Hepatocyte (in vitro differentiated cells): ENCODE measurements at regions not wholly inside any gene's neighbourhood (a gene's known extent, or its start where the extent isn't known, plus 50 kb on each side); places are given as distances from the start of the nearest gene placed in this dataset.
A peak's percentile ranks its signal among the peaks of the same experiment; 100 is the strongest.
"Not testable (repeated sequence)": the region's sequence is repeated elsewhere in the genome, so short reads cannot be mapped to it uniquely, and the experiment has no call there.

ENCODE experiments used
- DNase-seq: peaks from one replicate; pipeline ENCODE4 v3.0.0-alpha.2; 2016; ENCODE audit warnings: low spot score
- H2AFZ ChIP-seq: fragments of 200-600 bp; sonication (generic); 2 replicates; pipeline ENCODE4 v1.6.0; 2016; ENCODE audit warnings: antibody characterized with exemption, mild to moderate bottlenecking
- H3K27ac ChIP-seq: fragments of 200-600 bp; sonication (generic); 2 replicates; pipeline ENCODE4 v1.5.1; 2016; ENCODE audit warnings: mild to moderate bottlenecking
- H3K27me3 ChIP-seq: fragments of 200-600 bp; sonication (generic); 2 replicates; pipeline ENCODE4 v1.6.1; 2016
- H3K36me3 ChIP-seq: fragments of 200-600 bp; sonication (generic); replicated peaks from 2 replicates; pipeline ENCODE4 v1.5.1; 2016; ENCODE audit warnings: low read depth; ENCODE audit not compliant: insufficient read depth
- H3K4me1 ChIP-seq: fragments of 200-600 bp; sonication (generic); 2 replicates; pipeline ENCODE4 v1.5.1; 2016; ENCODE audit warnings: mild to moderate bottlenecking, moderate library complexity; ENCODE audit not compliant: insufficient read depth
- H3K4me2 ChIP-seq: fragments of 200-600 bp; sonication (generic); 2 replicates; pipeline ENCODE4 v1.6.0; 2016
- H3K4me3 ChIP-seq: fragments of 200-600 bp; sonication (generic); 2 replicates; pipeline ENCODE4 v1.5.1; 2016; ENCODE audit warnings: mild to moderate bottlenecking
- H3K79me2 ChIP-seq: fragments of 200-600 bp; sonication (generic); 2 replicates; pipeline ENCODE4 v1.6.0; 2017; ENCODE audit warnings: mild to moderate bottlenecking
- H3K9me2 ChIP-seq: fragments of 200-600 bp; sonication (generic); replicated peaks from 2 replicates; pipeline ENCODE4 v1.6.0; 2017; ENCODE audit warnings: mild to moderate bottlenecking; ENCODE audit not compliant: insufficient read depth
- H3K9me3 ChIP-seq: fragments of 200-600 bp; sonication (generic); 2 replicates; pipeline ENCODE4 v1.5.1; 2016; ENCODE audit warnings: low read depth, mild to moderate bottlenecking
- H4K20me1 ChIP-seq: fragments of 200-600 bp; sonication (generic); 2 replicates; pipeline ENCODE4 v1.6.0; 2016; ENCODE audit warnings: mild to moderate bottlenecking; ENCODE audit not compliant: insufficient read depth, poor library complexity, severe bottlenecking
- EZH2 ChIP-seq: fragments of 200-600 bp; sonication (generic); IDR thresholded peaks from 2 replicates; pipeline ENCODE4 v1.6.1; 2016; ENCODE audit warnings: antibody characterized with exemption, mild to moderate bottlenecking, borderline replicate concordance
- EZH2phosphoT487 ChIP-seq: fragments of 200-600 bp; sonication (generic); IDR thresholded peaks from one replicate; pipeline ENCODE4 v1.6.1; 2018; ENCODE audit warnings: antibody characterized with exemption, mild to moderate bottlenecking, low read depth, moderate library complexity; ENCODE audit not compliant: unreplicated experiment, severe bottlenecking
- WGBS: methylation state at CpG from one replicate; pipeline ENCODE4 v1.1.6; 2016; ENCODE audit warnings: low lambda C conversion rate; ENCODE audit errors: missing lambda C conversion rate; 5-methylcytosine and 5-hydroxymethylcytosine counted together
- TF ChIP-seq, protein P1 (sequence below): fragments of 200-600 bp; sonication (generic); IDR thresholded peaks from 2 replicates; pipeline ENCODE4 v1.5.1; 2016; ENCODE audit warnings: antibody characterized with exemption, mild to moderate bottlenecking; ENCODE audit not compliant: poor library complexity

GRCh38 chr11:119566319-119566718, 143.3 kb upstream of the THY1 start:
- TF ChIP-seq EZH2phosphoT487: no peak
- no peak for TF ChIP-seq EZH2
- TF ChIP-seq, protein P1, sequence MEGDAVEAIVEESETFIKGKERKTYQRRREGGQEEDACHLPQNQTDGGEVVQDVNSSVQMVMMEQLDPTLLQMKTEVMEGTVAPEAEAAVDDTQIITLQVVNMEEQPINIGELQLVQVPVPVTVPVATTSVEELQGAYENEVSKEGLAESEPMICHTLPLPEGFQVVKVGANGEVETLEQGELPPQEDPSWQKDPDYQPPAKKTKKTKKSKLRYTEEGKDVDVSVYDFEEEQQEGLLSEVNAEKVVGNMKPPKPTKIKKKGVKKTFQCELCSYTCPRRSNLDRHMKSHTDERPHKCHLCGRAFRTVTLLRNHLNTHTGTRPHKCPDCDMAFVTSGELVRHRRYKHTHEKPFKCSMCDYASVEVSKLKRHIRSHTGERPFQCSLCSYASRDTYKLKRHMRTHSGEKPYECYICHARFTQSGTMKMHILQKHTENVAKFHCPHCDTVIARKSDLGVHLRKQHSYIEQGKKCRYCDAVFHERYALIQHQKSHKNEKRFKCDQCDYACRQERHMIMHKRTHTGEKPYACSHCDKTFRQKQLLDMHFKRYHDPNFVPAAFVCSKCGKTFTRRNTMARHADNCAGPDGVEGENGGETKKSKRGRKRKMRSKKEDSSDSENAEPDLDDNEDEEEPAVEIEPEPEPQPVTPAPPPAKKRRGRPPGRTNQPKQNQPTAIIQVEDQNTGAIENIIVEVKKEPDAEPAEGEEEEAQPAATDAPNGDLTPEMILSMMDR: no peak
- no peak overlapping the region for H2AFZ ChIP-seq
- H3K27me3 ChIP-seq: no peaks in the 10 kb centered on the region
- no peaks in the 10 kb centered on the region for H3K9me2 ChIP-seq
- 69% methylated on average over 2 of the region's 2 CpGs for WGBS
- DNase-seq: no peak
- H3K79me2 ChIP-seq: no peaks in the 10 kb centered on the region
- peaks cover 5% of the 10 kb centered on the region for H3K4me1 ChIP-seq
- peak overlapping the region; percentile 4 for H3K27ac ChIP-seq
- H4K20me1 ChIP-seq: no peaks in the 10 kb centered on the region
- H3K4me2 ChIP-seq: no peak overlapping the region
- H3K9me3 ChIP-seq: no peaks in the 10 kb centered on the region
- H3K36me3 ChIP-seq: no peaks in the 10 kb centered on the region
- H3K4me3 ChIP-seq: no peak overlapping the region

DNA sequence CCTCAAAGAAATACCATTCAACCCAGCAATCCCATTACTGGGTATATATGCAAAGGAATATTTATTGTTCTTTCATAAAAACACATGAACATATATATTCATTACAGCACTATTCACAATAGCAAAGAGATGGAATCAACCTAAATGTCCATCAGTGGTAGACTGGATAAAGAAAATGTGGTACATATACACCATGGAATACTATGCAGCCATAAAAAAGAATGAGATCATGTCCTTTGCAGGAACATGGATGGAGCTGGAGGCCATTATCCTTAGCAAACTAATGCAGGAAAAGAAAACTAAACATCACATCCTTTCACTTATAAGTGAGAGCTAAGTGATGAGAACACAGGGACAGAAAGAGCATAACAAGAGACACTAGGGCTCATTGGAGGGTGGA, 142.7 kb upstream of the THY1 start:
- H3K9me2 ChIP-seq, H3K4me3 ChIP-seq, H3K27me3 ChIP-seq, H3K36me3 ChIP-seq, H3K79me2 ChIP-seq, H2AFZ ChIP-seq, DNase-seq, H3K4me2 ChIP-seq, H3K9me3 ChIP-seq, H4K20me1 ChIP-seq, H3K4me1 ChIP-seq: not testable (repeated sequence)
- peak overlapping the region; percentile 4 for H3K27ac ChIP-seq

- Histone ChIP-seq H3K9me2 (no peaks in the 10 kb centered on the region), H3K79me2 (no peaks in the 10 kb centered on the region), H3K4me1 (no peaks in the 10 kb centered on the region), H3K4me2 (no peak overlapping the region), H4K20me1 (no peaks in the 10 kb centered on the region), H3K27ac (no peak overlapping the region), H2AFZ (no peak overlapping the region), H3K9me3 (no peaks in the 10 kb centered on the region), H3K27me3 (no peaks in the 10 kb centered on the region), H3K36me3 (no peaks in the 10 kb centered on the region), H3K4me3 (no peak overlapping the region)
- DNase-seq: no peak
- no peak for TF ChIP-seq EZH2phosphoT487
- TF ChIP-seq, protein P1: no peak
- no peak for TF ChIP-seq EZH2
- WGBS: 84% methylated on average over 4 of the region's 4 CpGs
Observed at GRCh38 chr11:119560961-119561360, 138.0 kb upstream of the THY1 start.

GRCh38 chr11:119560291-119560690, 137.3 kb upstream of the THY1 start:
- H3K4me2 ChIP-seq: no peak overlapping the region
- H3K4me3 ChIP-seq: no peak overlapping the region

More at GRCh38 chr11:119560291-119560690, 137.3 kb upstream of the THY1 start:
- 75% methylated on average over 6 of the region's 6 CpGs for WGBS
- no peaks in the 10 kb centered on the region for H3K9me2 ChIP-seq
- no peaks in the 10 kb centered on the region for H3K36me3 ChIP-seq
- no peaks in the 10 kb centered on the region for H4K20me1 ChIP-seq
- no peaks in the 10 kb centered on the region for H3K9me3 ChIP-seq
- DNase-seq: no peak
- H3K79me2 ChIP-seq: no peaks in the 10 kb centered on the region
- no peaks in the 10 kb centered on the region for H3K27me3 ChIP-seq
- no peak overlapping the region for H2AFZ ChIP-seq
- H3K27ac ChIP-seq: no peak overlapping the region
- H3K4me1 ChIP-seq: no peaks in the 10 kb centered on the region
- TF ChIP-seq, protein P1: no peak
- TF ChIP-seq EZH2 (no peak), EZH2phosphoT487 (no peak)
